GM10266 (cell line): ENCODE measurements at regions not wholly inside any gene's neighbourhood (a gene's known extent, or its start where the extent isn't known, plus 50 kb on each side); places are given as distances from the start of the nearest gene placed in this dataset.

ENCODE experiments used
- DNase-seq: peaks from one replicate; pipeline ENCODE4 v3.0.0; 2012; ENCODE audit errors: extremely low spot score
- TF ChIP-seq, protein P1 (sequence below): IDR thresholded peaks from 2 replicates; pipeline ENCODE4 v1.5.1; 2012; ENCODE audit warnings: mild to moderate bottlenecking, low read depth; ENCODE audit not compliant: control insufficient read depth, insufficient read depth; ENCODE audit errors: missing control alignments

DNA sequence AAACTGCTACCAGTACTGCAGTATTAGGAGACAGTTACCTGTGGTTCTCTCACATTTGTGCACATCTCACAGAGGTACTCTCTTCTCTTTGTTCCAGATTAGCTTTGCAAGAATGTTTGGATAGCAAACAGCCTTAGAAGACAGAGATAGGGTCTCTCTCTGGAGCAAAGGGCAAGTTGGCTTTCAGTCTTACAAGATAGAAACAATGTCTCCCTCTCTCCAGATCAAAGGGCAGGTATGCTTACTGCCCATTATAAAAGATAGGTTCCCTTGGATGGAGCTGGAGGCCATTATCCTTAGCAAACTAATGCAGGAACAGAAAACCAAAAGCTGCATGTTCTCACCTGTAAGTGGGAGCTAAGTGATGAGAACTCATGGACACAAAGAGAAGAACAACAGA, 50.2 kb upstream of the KIT start:
- DNase-seq, result no peak
- TF ChIP-seq, protein P1, sequence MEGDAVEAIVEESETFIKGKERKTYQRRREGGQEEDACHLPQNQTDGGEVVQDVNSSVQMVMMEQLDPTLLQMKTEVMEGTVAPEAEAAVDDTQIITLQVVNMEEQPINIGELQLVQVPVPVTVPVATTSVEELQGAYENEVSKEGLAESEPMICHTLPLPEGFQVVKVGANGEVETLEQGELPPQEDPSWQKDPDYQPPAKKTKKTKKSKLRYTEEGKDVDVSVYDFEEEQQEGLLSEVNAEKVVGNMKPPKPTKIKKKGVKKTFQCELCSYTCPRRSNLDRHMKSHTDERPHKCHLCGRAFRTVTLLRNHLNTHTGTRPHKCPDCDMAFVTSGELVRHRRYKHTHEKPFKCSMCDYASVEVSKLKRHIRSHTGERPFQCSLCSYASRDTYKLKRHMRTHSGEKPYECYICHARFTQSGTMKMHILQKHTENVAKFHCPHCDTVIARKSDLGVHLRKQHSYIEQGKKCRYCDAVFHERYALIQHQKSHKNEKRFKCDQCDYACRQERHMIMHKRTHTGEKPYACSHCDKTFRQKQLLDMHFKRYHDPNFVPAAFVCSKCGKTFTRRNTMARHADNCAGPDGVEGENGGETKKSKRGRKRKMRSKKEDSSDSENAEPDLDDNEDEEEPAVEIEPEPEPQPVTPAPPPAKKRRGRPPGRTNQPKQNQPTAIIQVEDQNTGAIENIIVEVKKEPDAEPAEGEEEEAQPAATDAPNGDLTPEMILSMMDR, result no peak
